ENCODE measurements at regions not wholly inside any gene's neighbourhood (a gene's known extent, or its start where the extent isn't known, plus 50 kb on each side); places are given as distances from the start of the nearest gene placed in this dataset.

DNA sequence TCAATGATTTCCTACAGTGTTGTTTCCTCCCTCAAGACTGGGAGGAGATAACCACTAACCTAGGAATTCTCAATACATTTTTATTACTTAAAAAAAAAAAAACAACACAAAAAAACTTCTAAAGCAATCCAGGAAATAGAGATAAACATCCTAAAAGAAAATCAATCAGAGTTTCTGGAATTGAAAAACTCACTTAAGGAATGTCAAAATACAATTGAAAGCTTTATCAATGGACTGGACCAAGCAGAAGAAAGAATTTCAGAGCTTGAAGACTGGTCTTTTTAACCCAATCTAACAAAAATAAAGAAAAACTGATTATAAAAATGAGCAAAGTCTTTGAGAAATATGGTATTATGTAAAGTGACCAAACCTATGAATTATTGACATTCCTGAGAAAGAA is 394.1 kb downstream of the XPNPEP1 start:
- no peak for DNase-seq (ENCODE audit: low read depth in 3 of 3, low spot score in 2 of 3)

DNA sequence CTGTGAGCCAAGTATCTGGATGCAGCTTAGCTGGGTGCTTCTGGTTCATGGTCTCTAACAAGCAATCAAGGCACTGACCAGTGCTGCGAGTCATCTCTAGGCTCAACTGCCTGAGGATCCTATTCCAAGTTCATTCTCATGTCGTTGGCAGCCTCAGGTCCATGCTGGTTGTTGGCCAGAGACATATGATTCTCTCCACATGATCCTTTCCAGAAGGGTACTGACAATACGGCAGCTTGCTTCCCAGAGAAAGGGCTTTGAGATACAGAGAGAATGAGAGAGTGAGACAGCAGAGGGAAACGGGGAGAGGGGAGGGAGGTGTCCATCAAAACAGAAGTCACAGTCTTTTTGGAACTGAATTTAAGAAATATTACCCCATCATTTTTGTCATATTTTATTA is 405.6 kb downstream of the XPNPEP1 start:
- DNase-seq (ENCODE audit: low read depth in 3 of 3, low spot score in 2 of 3) = no peak

DNA sequence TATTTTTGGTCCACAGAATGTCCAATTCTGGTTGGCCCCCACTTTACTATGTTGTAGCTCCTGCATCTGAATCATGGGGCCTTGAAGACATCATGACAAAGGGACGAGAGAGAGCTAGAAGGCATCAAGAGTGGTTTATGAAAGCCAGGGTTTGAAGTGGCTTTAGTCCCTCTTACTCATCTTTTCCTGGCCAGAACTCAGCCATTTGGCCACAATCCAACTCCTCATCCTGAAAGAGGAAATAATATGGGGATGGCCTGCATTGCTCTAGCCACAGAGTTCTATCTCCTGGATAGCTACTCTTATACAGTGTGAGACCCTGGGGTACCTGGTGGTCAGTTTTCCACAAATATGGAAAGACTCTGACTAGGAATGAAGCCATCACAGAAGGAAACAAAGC is 418.9 kb downstream of the XPNPEP1 start:
- no peak for DNase-seq (ENCODE audit: low read depth in 3 of 3, low spot score in 2 of 3)

DNA sequence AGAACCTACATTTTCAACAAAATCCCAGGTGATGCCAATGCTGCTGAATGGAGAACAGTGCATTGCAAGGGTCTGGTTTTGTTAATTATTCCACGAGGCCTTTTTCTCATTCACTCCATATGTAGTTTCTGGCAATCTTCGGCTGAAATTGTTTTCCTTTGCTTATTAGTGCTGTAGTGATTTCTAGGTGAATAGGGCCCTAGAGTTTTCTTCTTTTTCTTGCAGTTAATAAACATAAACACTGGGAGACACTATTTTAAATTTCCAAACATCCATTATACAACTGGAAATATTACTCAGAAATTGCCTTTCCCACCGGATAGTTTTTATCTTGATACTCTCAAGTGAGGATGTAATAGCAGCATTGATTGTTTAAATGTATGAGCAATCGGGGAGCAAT is 435.6 kb downstream of the XPNPEP1 start:
- DNase-seq (ENCODE audit: low read depth in 3 of 3, low spot score in 2 of 3) = no peak

DNA sequence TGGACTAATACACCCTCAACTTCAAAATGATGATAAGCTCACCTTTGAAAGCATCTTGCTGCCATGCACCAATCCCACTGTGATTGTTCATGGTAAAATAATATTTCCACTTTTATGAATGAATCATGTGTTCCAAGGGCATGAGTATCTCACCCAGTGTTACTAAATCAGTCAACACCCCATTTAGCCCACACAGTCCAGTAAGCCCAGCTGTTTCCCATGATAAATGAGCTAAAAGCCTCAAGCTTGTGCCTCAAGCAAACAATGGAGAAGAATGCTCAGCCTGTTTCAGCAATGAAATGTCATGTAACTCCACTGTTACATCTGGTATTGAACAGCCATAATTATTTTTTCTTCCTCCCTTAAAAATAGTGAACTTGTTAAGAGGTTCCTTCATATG is 442.5 kb downstream of the XPNPEP1 start:
- no peak for DNase-seq (ENCODE audit: low read depth in 3 of 3, low spot score in 2 of 3)

DNA sequence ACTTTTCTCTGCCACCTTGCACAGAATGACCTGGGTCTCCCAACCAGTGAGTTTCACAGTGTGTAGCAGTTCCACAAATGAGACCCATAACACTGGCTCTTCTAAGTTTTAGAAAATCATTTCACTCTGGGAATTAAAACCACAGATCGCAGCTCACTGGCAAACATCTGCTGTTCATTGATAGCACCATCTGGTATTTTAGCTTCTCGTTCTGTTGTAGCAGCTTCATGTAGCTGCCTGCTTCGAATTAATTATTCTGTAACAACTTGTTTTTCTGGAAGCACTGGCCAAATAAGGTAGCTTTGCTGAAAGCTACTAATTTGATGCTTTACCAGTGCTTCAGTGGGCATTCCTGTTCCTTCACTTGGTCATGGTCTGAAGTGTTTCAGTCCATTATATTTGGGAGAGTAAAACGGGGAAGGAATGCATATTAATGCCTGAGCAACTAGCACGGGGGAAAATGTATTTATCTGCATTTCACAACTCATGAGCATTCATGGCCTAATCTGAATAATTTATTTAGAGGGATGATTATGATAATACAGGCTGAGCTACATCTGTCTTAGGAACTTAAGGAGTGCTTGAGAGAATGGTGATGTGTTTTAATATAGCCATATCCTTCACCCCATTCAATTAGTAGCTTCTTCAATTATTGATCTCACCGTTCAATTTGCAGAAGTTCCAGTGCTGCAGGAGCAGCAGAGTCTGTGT is 447.4 kb downstream of the XPNPEP1 start:
- DNase-seq (ENCODE audit: low read depth in 3 of 3, low spot score in 2 of 3) = no peak

DNA sequence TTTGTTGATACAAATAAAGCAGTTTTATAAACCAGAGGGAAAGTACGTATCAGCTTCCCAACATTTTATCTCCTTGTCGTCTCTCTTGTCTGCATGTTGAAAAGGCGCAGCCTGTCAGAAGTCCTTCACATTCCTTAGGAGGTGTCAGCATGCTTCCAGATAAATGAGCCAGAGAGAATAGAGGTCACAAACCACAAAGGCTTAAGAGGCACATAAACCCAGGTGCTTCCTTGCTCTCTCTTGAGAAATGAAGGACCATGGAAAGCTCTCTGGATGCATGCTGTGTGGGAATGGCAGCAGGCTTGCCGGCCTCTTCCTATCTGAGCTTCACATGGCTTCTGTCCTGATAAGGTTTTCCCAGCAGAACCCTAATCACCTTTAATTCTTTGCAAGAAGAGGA is 448.5 kb downstream of the XPNPEP1 start:
- DNase-seq (ENCODE audit: low read depth in 3 of 3, low spot score in 2 of 3) = peak in 1 of 3 donors; percentile 45

DNA sequence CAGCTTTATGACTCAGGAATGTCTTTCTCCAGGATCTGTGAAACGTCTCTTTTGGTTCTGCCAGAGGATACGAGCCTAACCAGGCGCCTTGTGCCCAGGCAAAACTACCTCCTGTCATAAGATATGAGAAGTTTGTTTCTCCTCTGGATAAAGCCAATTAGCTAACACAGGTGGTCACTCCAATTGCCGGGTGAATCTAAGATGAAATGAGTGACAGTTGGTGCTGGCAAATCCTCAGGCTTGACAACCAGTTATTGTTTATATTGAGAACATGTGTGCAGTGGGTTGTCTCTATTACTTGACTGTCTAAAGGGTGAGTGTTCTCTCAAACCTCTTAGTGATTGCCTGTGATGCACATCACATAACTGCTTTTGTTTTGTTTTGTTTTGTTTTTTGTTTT is 449.1 kb downstream of the XPNPEP1 start:
- DNase-seq (ENCODE audit: low read depth in 3 of 3, low spot score in 2 of 3) = no peak

DNA sequence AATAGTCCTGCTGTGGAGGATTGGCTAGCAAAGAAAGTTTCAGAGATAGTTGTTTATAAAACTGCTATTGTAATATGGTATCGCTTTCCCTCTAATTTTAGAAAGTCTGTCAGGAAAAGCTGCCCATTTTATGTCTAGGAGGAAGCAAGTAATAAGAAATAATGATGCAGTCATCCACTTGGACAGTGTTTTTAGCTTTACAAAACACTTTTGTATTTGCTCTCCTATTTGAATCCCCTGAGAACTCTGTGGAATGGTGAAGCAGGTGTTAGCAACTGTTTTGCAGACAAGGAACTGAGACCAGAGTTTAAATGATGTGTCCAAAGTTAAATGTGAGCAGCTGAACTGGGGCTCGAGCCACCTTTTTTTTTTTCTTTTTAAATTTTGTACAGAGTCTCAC is 455.8 kb downstream of the XPNPEP1 start:
- no peak for DNase-seq (ENCODE audit: low read depth in 3 of 3, low spot score in 2 of 3)

DNA sequence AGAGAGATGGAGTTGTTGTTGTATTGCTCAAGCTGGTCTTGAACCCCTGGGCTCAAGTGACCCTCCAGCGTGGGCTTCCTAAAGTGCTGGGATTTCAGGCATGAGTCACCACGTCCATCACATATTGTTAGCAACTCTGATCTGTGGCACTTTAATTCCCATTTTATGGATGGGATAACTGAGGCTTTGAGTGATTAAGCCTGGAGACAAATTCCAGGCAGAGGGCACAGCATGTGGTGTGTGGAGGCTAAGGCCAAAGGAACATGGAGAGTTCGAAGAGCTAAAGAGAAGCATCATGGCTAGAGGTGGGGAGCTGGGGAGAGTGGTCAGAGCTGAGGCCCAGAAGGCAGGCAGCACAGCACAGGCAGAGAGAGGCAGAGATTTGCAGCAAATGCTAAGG is 458.4 kb downstream of the XPNPEP1 start:
- DNase-seq (ENCODE audit: low read depth in 3 of 3, low spot score in 2 of 3) = no peak

DNA sequence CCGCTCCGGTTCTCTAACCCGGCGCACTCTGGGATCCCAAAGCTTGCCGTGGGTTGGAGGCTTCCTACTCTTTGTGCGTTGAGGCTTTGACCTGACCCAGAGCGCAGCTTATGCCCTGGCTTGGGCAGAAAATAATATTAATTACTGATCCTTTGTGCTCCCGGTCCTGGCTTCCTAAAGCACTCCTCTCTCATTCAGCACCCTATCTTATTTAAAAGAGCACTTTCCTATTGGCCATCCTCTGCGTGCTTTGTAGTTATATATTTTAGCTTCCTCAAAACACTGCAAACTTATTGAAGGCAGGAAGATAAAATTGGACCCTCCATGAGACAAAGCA is 466.0 kb downstream of the XPNPEP1 start:
- no peak for DNase-seq (ENCODE audit: low read depth in 3 of 3, low spot score in 2 of 3)

DNA sequence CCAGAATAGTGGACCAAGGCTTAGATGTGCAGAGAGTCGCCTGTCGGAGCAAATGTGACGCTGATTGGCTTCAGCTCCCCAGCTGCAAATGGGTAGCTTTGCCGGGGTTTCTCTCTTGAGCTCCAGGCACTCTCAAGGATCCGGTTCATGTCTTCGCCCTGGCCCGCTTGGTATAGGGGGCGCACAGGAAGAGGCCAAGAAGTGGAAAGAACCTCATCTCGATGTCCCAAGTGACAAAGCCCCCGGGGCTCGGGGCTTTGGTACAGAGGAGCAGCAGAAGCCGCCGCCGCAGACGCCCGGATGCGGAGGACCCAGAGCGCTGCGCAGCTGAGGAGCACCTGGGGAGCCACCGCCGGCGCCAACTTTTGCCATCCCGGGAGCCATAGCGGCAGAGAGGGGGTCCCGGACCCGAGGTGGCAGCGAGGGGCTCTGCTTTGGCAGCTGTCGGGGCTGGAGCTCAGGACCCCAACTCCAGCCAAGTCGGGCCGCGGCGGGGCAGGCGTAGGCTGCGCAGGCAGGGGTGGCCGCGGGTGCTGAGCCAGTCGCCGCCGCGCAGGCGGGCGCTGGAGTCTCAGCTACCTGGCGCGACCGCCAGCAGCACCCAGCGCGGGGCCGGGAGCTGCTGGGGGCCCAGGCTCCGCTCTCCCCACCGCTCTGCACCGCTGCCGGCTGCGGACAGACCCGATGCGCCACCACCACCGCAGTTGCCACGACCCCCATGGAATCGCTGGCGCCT is 466.6 kb downstream of the XPNPEP1 start:
- DNase-seq (ENCODE audit: low read depth in 3 of 3, low spot score in 2 of 3) = peak in 1 of 3 donors; percentile 16

DNA sequence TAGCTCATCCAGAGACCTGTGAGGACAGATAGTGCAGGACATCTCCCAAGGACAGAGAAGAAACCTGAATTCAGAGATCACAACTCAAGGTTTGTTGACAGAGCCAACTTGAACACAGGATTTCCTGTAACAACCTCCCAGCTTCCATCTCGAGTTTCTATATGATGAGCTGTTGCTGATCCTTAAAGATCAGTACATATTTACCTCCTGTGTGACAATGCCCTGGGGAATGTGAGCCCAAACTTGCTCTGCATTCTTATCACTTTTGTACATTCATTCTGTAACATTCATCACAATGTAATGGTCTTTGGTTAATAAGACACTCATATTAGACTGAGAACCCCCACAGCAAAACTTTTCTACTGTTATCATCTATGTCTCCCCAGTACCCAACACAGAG is 468.6 kb downstream of the XPNPEP1 start:
- DNase-seq (ENCODE audit: low read depth in 3 of 3, low spot score in 2 of 3) = no peak

DNA sequence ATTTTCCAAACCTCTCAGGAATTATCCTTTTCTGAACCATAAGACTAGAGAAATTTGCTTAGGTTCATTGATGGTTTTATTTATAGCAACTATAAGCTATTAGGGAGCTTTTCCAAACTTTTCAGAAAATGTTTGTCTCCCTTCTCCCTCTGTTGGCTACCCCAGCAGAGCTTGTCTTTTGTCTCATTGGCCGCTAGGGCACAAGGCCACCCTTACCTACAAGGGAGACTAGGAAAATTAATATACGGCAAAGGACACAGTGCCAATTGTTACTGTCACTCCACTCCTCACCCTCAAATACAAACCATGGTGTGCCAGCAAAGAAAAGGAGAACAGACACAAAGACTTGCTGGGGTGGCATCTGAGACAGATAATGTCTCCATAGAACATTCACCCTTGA is 471.4 kb downstream of the XPNPEP1 start:
- no peak for DNase-seq (ENCODE audit: low read depth in 3 of 3, low spot score in 2 of 3)

DNA sequence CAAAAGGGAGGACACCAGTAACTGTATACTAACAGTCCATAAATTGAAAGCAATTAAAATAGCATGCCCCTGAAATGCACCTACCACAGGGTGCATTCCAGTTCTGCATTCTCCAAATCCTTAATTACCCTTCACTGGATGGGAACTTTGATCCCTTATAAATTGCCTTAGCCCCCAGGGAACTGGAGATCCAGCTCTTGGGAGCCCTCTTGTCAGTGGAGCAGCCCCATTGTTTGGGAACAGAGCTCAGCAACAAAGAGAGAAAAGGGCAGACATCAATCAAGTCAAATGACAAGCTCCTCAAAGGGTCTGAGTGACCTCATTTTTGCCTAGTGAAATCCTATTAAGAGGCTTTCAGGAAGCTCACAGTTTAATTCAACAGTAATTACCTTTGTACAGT is 472.6 kb downstream of the XPNPEP1 start:
- DNase-seq (ENCODE audit: low read depth in 3 of 3, low spot score in 2 of 3) = peak; percentile 29 to 72 (median 52)

DNA sequence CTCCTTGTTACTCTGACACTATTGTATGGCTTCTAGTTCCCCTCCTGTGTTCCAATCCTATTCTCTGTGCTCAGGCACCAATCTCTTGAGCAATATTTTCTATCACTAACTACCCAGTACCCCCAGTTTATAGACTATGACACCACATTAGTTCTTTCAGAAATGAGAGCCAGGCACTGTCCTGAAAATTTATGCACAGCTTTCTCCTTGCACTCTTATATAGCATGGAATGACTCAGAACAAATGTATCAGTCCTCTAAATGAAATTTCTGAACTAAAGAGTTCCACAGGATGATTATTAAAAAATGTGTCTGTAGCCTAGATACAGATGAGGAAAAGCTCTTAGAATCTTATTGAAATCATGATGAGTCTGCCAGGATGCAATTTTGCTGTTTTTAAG is 489.9 kb downstream of the XPNPEP1 start:
- no peak for DNase-seq (ENCODE audit: low read depth in 3 of 3, low spot score in 2 of 3)

DNA sequence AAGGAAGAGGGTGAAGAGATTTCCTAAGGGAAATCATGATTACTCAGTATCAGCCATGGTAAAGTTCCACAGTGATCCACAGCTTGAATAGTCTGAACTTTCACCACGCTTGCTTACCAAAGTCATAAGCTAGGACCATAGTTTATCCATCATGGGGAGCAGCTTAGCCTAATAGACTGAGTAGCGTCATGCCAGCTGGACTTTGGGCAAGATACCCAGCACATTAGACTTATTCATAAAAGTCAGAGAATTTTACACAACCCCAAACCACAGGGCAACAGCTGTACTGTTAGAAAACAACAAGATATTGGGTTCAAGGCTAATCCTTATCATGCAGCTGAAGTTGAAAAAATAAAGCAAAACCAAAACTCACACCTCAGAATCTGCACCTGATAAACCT is 491.0 kb downstream of the XPNPEP1 start:
- DNase-seq (ENCODE audit: low read depth in 3 of 3, low spot score in 2 of 3) = no peak

DNA sequence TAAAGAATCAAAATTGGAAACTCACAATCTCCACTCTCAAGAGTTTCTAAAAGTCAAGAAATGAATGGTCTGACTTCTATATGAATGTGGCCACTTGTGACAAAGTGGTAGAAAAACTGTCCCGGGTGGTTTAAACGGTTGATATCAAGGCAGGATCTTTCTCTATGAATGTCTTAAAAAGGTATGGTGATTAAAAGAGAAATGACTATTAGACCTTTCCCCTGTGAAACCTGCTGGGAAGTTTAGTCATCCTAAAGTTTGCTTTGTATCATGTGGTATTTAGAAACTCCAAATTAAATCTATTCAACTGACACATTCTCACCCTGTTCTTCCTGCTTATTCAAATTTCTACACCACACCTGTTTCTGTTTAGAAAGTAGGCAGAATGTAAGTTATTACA is 492.5 kb downstream of the XPNPEP1 start:
- no peak for DNase-seq (ENCODE audit: low read depth in 3 of 3, low spot score in 2 of 3)

DNA sequence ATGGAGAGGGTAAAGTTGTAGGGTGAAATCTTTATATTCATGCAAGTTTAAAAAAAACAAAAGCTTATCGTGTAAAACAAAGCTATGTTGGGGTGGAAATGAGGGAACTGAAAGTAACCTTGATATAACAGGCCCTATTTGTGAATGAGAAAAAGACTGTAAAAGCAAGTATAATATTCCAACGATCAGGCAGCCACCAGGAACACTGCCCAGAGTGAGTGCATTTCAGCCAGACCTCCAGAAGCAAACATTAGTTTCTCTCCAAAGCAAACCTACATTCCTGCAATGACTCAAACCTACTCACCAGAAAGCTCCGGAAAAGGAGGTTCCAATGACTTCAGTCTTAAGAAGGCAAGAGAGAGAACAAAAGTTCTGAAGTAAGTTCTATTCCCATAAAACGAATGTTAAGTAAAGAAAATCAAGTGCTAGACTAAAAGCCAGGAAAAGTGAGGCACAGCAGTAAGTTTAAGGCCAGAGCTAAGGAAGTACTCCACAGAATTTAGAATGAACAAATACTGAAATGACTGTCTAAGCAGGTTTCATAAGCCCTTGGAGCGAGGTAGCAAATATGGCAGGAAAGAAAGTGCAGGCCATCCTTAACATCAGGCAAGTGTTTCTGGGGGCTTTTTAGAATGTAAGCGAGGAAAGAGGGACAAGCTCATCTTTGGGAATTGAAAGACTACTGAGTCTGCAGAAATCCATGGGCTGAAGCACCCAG is 493.1 kb downstream of the XPNPEP1 start:
- DNase-seq (ENCODE audit: low read depth in 3 of 3, low spot score in 2 of 3) = no peak

DNA sequence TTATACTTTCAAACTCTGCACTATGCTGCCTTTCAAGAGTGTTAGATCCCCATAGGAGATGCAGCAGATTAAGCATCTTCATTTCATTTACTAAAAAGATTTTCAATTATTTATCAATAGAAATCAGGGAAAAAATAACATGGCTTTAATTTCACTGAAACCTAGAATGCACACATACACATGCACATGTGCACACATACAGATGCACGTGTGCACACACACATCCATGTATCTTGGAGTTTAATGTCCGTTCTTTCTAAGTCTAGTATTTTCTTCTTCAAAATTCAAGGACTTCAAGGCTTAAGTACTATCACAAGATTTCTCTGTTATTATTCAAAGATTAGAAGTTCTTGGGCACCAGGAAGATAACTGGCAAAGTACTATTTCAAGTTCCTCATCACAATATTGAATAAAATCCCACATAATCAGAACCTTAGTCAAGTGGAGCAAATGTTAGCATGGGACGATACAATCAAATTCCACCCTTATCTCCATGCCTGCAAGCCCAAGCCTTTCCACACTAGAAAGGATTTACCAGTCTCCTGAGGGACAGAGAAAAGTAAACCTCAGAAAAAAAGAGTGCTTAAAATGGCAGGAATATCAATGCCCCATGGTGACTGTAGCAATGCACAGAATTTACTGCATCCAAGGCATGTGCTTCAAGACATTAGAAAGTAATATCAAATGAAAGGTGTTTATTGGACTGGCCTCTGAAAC is 494.4 kb downstream of the XPNPEP1 start:
- DNase-seq (ENCODE audit: low read depth in 3 of 3, low spot score in 2 of 3) = no peak

DNA sequence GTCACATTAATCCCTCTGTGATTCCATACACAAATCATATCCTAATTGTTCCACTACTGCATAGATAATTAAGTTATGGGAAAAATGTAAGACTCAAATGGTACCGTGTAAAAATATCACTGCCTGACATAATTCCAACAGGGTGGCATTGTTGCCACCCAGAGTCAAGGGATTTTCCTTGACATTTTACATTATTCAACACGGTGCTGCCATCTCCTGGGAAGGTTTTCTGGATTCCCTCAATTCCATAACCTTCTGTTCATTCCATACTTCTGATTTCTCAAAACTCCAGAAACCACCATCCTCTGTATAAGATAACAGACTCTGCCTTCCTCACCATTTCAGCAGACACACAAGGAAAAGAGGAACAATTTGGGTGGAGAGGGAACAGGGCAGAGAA is 495.9 kb downstream of the XPNPEP1 start:
- no peak for DNase-seq (ENCODE audit: low read depth in 3 of 3, low spot score in 2 of 3)

All from right renal cortex interstitium (tissue), 3 donors.